ENCODE measurements at regions not wholly inside any gene's neighbourhood (a gene's known extent, or its start where the extent isn't known, plus 50 kb on each side); places are given as distances from the start of the nearest gene placed in this dataset.

GRCh38 chr12:107144441-107144840, 51.1 kb upstream of the CRY1 start:
- Histone ChIP-seq H3K27ac (ENCODE audit: low read depth, low read length) (no peak overlapping the region), H3K36me3 (ENCODE audit: control insufficient read depth, insufficient read depth, low read length) (no peaks in the 10 kb centered on the region), H3K27me3 (ENCODE audit: control insufficient read depth, insufficient read depth, low read length) (no peaks in the 10 kb centered on the region), H3K4me3 (ENCODE audit: low read length) (no peak overlapping the region), H3K9ac (ENCODE audit: low read length) (no peak overlapping the region), H3K4me1 (ENCODE audit: control insufficient read depth, insufficient read depth, low read length) (no peaks in the 10 kb centered on the region)

GRCh38 chr12:107144990-107145389, 51.6 kb upstream of the CRY1 start:
- H3K36me3 ChIP-seq (ENCODE audit: control insufficient read depth, insufficient read depth, low read length), result no peaks in the 10 kb centered on the region
- no peaks in the 10 kb centered on the region for H3K4me1 ChIP-seq (ENCODE audit: control insufficient read depth, insufficient read depth, low read length)
- no peak overlapping the region for H3K27ac ChIP-seq (ENCODE audit: low read depth, low read length)
- no peak overlapping the region for H3K9ac ChIP-seq (ENCODE audit: low read length)
- H3K27me3 ChIP-seq (ENCODE audit: control insufficient read depth, insufficient read depth, low read length), result no peaks in the 10 kb centered on the region
- no peak overlapping the region for H3K4me3 ChIP-seq (ENCODE audit: low read length)

- Histone ChIP-seq H3K4me1 (ENCODE audit: control insufficient read depth, insufficient read depth, low read length) (no peaks in the 10 kb centered on the region), H3K36me3 (ENCODE audit: control insufficient read depth, insufficient read depth, low read length) (no peaks in the 10 kb centered on the region), H3K9ac (ENCODE audit: low read length) (no peak overlapping the region)
These were observed 52.0 kb upstream of the CRY1 start for GRCh38 chr12:107145397-107145796.

GRCh38 chr12:107148107-107148506, 54.8 kb upstream of the CRY1 start:
- Histone ChIP-seq H3K27ac (ENCODE audit: low read depth, low read length) (no peak overlapping the region), H3K36me3 (ENCODE audit: control insufficient read depth, insufficient read depth, low read length) (no peaks in the 10 kb centered on the region), H3K9ac (ENCODE audit: low read length) (no peak overlapping the region), H3K4me3 (ENCODE audit: low read length) (no peak overlapping the region), H3K4me1 (ENCODE audit: control insufficient read depth, insufficient read depth, low read length) (no peaks in the 10 kb centered on the region), H3K27me3 (ENCODE audit: control insufficient read depth, insufficient read depth, low read length) (no peaks in the 10 kb centered on the region)

More at GRCh38 chr12:107145397-107145796, 52.0 kb upstream of the CRY1 start:
- H3K27me3 ChIP-seq (ENCODE audit: control insufficient read depth, insufficient read depth, low read length), result no peaks in the 10 kb centered on the region
- no peak overlapping the region for H3K4me3 ChIP-seq (ENCODE audit: low read length)
- no peak overlapping the region for H3K27ac ChIP-seq (ENCODE audit: low read depth, low read length)

- H3K27ac ChIP-seq (ENCODE audit: low read depth, low read length), result no peak overlapping the region
- no peak overlapping the region for H3K9ac ChIP-seq (ENCODE audit: low read length)
- no peaks in the 10 kb centered on the region for H3K27me3 ChIP-seq (ENCODE audit: control insufficient read depth, insufficient read depth, low read length)
- no peaks in the 10 kb centered on the region for H3K4me1 ChIP-seq (ENCODE audit: control insufficient read depth, insufficient read depth, low read length)
- H3K4me3 ChIP-seq (ENCODE audit: low read length), result no peak overlapping the region
- no peaks in the 10 kb centered on the region for H3K36me3 ChIP-seq (ENCODE audit: control insufficient read depth, insufficient read depth, low read length)
These were observed 59.0 kb upstream of the CRY1 start for GRCh38 chr12:107152315-107152714.

GRCh38 chr12:107159384-107159900, 66.1 kb upstream of the CRY1 start:
- Histone ChIP-seq H3K27me3 (ENCODE audit: control insufficient read depth, insufficient read depth, low read length) (no peaks in the 10 kb centered on the region), H3K27ac (ENCODE audit: low read depth, low read length) (no peak overlapping the region), H3K9ac (ENCODE audit: low read length) (no peak overlapping the region), H3K4me1 (ENCODE audit: control insufficient read depth, insufficient read depth, low read length) (no peaks in the 10 kb centered on the region), H3K36me3 (ENCODE audit: control insufficient read depth, insufficient read depth, low read length) (no peaks in the 10 kb centered on the region), H3K4me3 (ENCODE audit: low read length) (no peak overlapping the region)

- Histone ChIP-seq H3K9ac (ENCODE audit: low read length) (no peak overlapping the region), H3K27me3 (ENCODE audit: control insufficient read depth, insufficient read depth, low read length) (no peaks in the 10 kb centered on the region), H3K27ac (ENCODE audit: low read depth, low read length) (no peak overlapping the region), H3K4me3 (ENCODE audit: low read length) (no peak overlapping the region), H3K36me3 (ENCODE audit: control insufficient read depth, insufficient read depth, low read length) (no peaks in the 10 kb centered on the region), H3K4me1 (ENCODE audit: control insufficient read depth, insufficient read depth, low read length) (no peaks in the 10 kb centered on the region)
These were observed 70.1 kb upstream of the CRY1 start for GRCh38 chr12:107163413-107163812.

GRCh38 chr12:107164392-107164791, 71.0 kb upstream of the CRY1 start:
- H3K36me3 ChIP-seq (ENCODE audit: control insufficient read depth, insufficient read depth, low read length), result no peaks in the 10 kb centered on the region
- no peaks in the 10 kb centered on the region for H3K4me1 ChIP-seq (ENCODE audit: control insufficient read depth, insufficient read depth, low read length)
- no peaks in the 10 kb centered on the region for H3K27me3 ChIP-seq (ENCODE audit: control insufficient read depth, insufficient read depth, low read length)
- no peak overlapping the region for H3K4me3 ChIP-seq (ENCODE audit: low read length)
- H3K27ac ChIP-seq (ENCODE audit: low read depth, low read length), result no peak overlapping the region
- no peak overlapping the region for H3K9ac ChIP-seq (ENCODE audit: low read length)

GRCh38 chr12:107165581-107165980, 72.2 kb upstream of the CRY1 start:
- Histone ChIP-seq H3K4me1 (ENCODE audit: control insufficient read depth, insufficient read depth, low read length) (no peaks in the 10 kb centered on the region), H3K4me3 (ENCODE audit: low read length) (no peak overlapping the region), H3K36me3 (ENCODE audit: control insufficient read depth, insufficient read depth, low read length) (no peaks in the 10 kb centered on the region), H3K9ac (ENCODE audit: low read length) (no peak overlapping the region), H3K27me3 (ENCODE audit: control insufficient read depth, insufficient read depth, low read length) (no peaks in the 10 kb centered on the region), H3K27ac (ENCODE audit: low read depth, low read length) (no peak overlapping the region)

GRCh38 chr12:107167756-107168155, 74.4 kb upstream of the CRY1 start:
- H3K27me3 ChIP-seq (ENCODE audit: control insufficient read depth, insufficient read depth, low read length), result no peaks in the 10 kb centered on the region
- no peaks in the 10 kb centered on the region for H3K36me3 ChIP-seq (ENCODE audit: control insufficient read depth, insufficient read depth, low read length)
- H3K4me1 ChIP-seq (ENCODE audit: control insufficient read depth, insufficient read depth, low read length), result no peaks in the 10 kb centered on the region
- H3K4me3 ChIP-seq (ENCODE audit: low read length), result no peak overlapping the region
- no peak overlapping the region for H3K27ac ChIP-seq (ENCODE audit: low read depth, low read length)
- H3K9ac ChIP-seq (ENCODE audit: low read length), result no peak overlapping the region

- Histone ChIP-seq H3K36me3 (ENCODE audit: control insufficient read depth, insufficient read depth, low read length) (no peaks in the 10 kb centered on the region), H3K4me3 (ENCODE audit: low read length) (no peak overlapping the region), H3K27me3 (ENCODE audit: control insufficient read depth, insufficient read depth, low read length) (no peaks in the 10 kb centered on the region), H3K9ac (ENCODE audit: low read length) (no peak overlapping the region), H3K27ac (ENCODE audit: low read depth, low read length) (no peak overlapping the region), H3K4me1 (ENCODE audit: control insufficient read depth, insufficient read depth, low read length) (no peaks in the 10 kb centered on the region)
These were observed 75.9 kb upstream of the CRY1 start for GRCh38 chr12:107169200-107169599.

- H3K36me3 ChIP-seq (ENCODE audit: control insufficient read depth, insufficient read depth, low read length), result no peaks in the 10 kb centered on the region
- H3K4me1 ChIP-seq (ENCODE audit: control insufficient read depth, insufficient read depth, low read length), result no peaks in the 10 kb centered on the region
- H3K27me3 ChIP-seq (ENCODE audit: control insufficient read depth, insufficient read depth, low read length), result no peaks in the 10 kb centered on the region
- no peak overlapping the region for H3K27ac ChIP-seq (ENCODE audit: low read depth, low read length)
- no peak overlapping the region for H3K9ac ChIP-seq (ENCODE audit: low read length)
- no peak overlapping the region for H3K4me3 ChIP-seq (ENCODE audit: low read length)
These were observed 85.4 kb upstream of the CRY1 start for GRCh38 chr12:107178776-107179175.

- Histone ChIP-seq H3K36me3 (ENCODE audit: control insufficient read depth, insufficient read depth, low read length) (no peaks in the 10 kb centered on the region), H3K4me1 (ENCODE audit: control insufficient read depth, insufficient read depth, low read length) (no peaks in the 10 kb centered on the region), H3K27me3 (ENCODE audit: control insufficient read depth, insufficient read depth, low read length) (no peaks in the 10 kb centered on the region), H3K4me3 (ENCODE audit: low read length) (no peak overlapping the region), H3K27ac (ENCODE audit: low read depth, low read length) (no peak overlapping the region), H3K9ac (ENCODE audit: low read length) (no peak overlapping the region)
These were observed 86.5 kb upstream of the CRY1 start for GRCh38 chr12:107179871-107180270.
